HUES64 (cell line): ENCODE measurements at regions not wholly inside any gene's neighbourhood (a gene's known extent, or its start where the extent isn't known, plus 50 kb on each side); places are given as distances from the start of the nearest gene placed in this dataset.

Source experiments
- H3K27ac ChIP-seq: 2 replicates; pipeline ENCODE4 v1.7.0; 2013; ENCODE audit warnings: low read depth, low read length, inconsistent platforms
- H3K27me3 ChIP-seq: 2 replicates; pipeline ENCODE4 v1.6.1; 2013; ENCODE audit warnings: mild to moderate bottlenecking, low read length; ENCODE audit not compliant: insufficient read depth
- H3K36me3 ChIP-seq: 2 replicates; pipeline ENCODE4 v1.6.1; 2013; ENCODE audit warnings: mild to moderate bottlenecking, low read length; ENCODE audit not compliant: insufficient read depth
- H3K4me1 ChIP-seq: 2 replicates; pipeline ENCODE4 v1.6.1; 2013; ENCODE audit warnings: mild to moderate bottlenecking, low read length, moderate library complexity; ENCODE audit not compliant: insufficient read depth
- H3K4me3 ChIP-seq: 2 replicates; pipeline ENCODE4 v1.5.1; 2013; ENCODE audit warnings: mild to moderate bottlenecking, low read length, moderate library complexity
- H3K9ac ChIP-seq: 2 replicates; pipeline ENCODE4 v1.6.1; 2013; ENCODE audit warnings: mild to moderate bottlenecking, low read depth, low read length
- H3K9me3 ChIP-seq: 2 replicates; pipeline ENCODE4 v1.6.1; 2013; ENCODE audit warnings: low read depth, low read length; ENCODE audit not compliant: insufficient read depth
- WGBS: fragments of 150-250, 120-280 bp; methylation state at CpG from one replicate; pipeline ENCODE4 v1.1.7; 2013; ENCODE audit warnings: missing lambda C conversion rate; 5-methylcytosine and 5-hydroxymethylcytosine counted together

DNA sequence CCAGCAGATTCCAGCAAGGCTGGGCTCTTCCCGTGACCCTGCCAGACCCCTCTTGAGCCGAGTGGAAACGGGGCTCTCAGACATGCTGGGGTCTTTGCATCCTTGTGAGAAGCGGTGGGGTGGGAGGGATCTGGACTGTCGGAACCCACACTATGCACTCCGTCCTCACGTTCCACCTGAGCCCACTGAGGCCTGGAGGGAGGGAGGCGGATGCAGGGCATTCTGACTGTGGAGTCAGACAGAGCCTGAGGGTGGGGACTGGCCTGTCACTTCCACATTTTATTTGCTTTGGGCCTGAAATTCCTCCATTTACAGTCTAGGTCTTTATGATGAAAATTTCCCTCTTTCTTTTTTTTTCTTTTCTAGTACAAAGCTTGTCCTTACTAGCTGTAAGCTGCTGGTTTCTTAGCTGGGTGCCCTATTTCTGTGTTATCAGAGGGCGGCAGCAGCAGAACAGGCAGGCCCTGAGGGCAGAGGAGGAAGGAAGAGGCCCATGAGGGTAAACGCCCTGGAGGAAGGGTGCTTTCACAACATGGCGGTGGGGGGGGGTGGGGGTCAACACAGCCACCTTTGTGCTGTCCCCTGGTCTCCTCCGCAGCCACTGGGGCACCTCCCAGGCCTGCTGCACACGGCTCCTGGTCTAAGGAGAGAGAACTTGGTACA lies 373.5 kb upstream of the MYT1L start:
- H3K9ac ChIP-seq: no peak overlapping the region
- H3K27me3 ChIP-seq: no peaks in the 10 kb centered on the region
- H3K4me1 ChIP-seq: peaks cover 3% of the 10 kb centered on the region
- 76% methylated on average over 12 of the region's 13 CpGs for WGBS
- no peaks in the 10 kb centered on the region for H3K36me3 ChIP-seq
- no peaks in the 10 kb centered on the region for H3K9me3 ChIP-seq
- H3K27ac ChIP-seq: no peak overlapping the region
- H3K4me3 ChIP-seq: no peak overlapping the region

DNA sequence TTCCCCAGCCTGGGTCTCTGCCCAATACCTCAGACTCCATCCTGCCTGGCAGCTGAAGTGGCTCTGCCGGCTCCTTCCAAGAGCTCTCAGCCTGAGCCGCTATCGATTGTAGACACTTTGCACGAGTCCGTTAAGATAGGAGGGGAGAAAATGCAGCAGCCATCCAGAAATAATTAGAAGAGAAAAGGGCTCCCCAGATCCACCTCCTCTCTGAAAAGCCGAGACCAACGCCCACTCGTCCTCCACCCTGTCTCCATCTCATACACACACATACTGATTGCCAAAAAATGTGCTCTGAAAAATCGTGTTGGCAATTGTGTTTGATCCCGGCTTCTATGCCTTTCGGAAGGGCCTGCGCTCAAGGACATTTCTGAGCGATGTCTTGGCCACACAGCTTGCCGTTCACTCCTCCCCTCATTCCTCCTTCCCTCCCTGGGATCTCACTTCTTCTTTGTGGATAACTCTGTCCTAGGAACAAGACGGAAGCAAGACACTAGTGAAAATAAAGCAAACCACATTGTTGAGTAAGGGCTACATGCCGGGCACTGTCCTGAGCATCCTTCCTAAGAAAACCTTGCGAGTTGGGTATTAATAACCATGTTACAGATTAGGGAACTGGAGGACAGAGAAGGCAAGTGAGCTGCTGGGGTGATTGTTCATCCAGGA lies 372.8 kb upstream of the MYT1L start:
- H3K27ac ChIP-seq: no peak overlapping the region
- H3K4me3 ChIP-seq: no peak overlapping the region
- WGBS: 95% methylated on average over 17 of the region's 17 CpGs
- no peaks in the 10 kb centered on the region for H3K36me3 ChIP-seq
- H3K27me3 ChIP-seq: no peaks in the 10 kb centered on the region
- no peak overlapping the region for H3K9ac ChIP-seq
- no peaks in the 10 kb centered on the region for H3K9me3 ChIP-seq
- H3K4me1 ChIP-seq: peaks cover 10% of the 10 kb centered on the region

DNA sequence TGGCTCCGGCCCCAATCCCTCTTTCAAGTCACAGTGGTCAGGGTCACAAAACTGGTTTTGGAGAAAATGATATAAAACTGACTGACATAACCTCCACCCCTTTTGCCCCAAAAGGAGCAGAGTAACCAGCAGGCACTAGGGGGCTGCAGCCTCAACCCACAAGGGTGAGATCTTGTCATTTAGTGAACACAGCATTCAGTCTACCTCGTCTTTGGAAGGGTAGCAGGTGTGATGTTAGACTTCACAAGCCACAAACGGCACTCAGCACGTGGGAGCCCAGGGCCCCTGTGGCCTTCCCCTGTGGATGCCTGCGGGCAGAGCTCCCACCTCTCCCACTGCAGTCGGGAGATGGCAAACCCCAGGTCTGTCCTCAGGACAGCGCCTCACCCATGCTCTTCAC lies 372.1 kb upstream of the MYT1L start:
- no peak overlapping the region for H3K27ac ChIP-seq
- no peak overlapping the region for H3K9ac ChIP-seq
- H3K4me3 ChIP-seq: no peak overlapping the region
- no peaks in the 10 kb centered on the region for H3K27me3 ChIP-seq
- H3K9me3 ChIP-seq: no peaks in the 10 kb centered on the region
- H3K4me1 ChIP-seq: peaks cover 13% of the 10 kb centered on the region
- no peaks in the 10 kb centered on the region for H3K36me3 ChIP-seq
- 93% methylated on average over 7 of the region's 7 CpGs for WGBS

DNA sequence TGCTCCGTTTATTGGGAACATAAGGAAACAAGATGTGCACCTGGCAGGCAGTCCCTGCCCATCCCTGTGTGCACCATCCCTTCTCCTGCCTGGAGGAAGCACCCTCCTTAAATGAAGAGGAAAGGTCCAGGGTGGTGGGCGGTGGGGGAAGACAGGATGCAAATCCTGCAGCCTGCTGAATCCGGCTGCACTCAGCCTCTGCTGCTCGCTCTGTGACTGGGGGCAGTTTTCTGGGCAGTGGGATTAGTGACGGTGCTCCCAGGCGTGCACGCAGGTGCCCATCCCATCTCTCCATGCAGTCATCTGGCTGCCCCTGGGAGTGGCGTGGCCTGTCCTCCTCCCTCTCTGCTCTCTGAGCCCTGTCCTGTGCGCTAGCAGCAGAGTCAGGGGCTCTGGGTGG lies 371.3 kb upstream of the MYT1L start:
- WGBS: 85% methylated on average over 9 of the region's 9 CpGs
- peaks cover 13% of the 10 kb centered on the region for H3K4me1 ChIP-seq

DNA sequence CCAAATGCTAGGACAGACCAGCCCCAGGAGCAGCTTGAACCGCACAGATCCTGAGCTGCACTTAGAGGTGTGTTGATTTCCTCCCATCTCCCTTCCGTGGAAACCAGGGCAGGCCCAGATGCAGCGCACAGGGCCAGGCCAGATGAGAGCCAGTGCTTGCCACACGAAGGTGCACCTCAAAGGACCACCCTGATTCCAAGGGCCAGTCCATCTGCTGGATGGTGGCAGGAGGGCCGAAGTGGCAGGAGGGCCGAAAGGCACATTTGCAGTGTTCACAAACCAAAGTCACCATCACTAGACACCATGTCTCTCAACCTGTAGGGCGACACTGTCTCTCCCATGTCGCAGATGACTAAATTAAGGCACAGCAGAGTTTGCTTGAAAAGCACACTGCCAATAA lies 370.7 kb upstream of the MYT1L start:
- 86% methylated on average over 8 of the region's 8 CpGs for WGBS
- Histone ChIP-seq H3K36me3 (no peaks in the 10 kb centered on the region), H3K4me3 (no peak overlapping the region), H3K9ac (no peak overlapping the region), H3K4me1 (peaks cover 10% of the 10 kb centered on the region), H3K9me3 (no peaks in the 10 kb centered on the region), H3K27me3 (no peaks in the 10 kb centered on the region), H3K27ac (no peak overlapping the region)

More for the DNA sequence above, 371.3 kb upstream of the MYT1L start:
- no peaks in the 10 kb centered on the region for H3K9me3 ChIP-seq
- no peak overlapping the region for H3K27ac ChIP-seq
- H3K27me3 ChIP-seq: no peaks in the 10 kb centered on the region
- no peak overlapping the region for H3K4me3 ChIP-seq
- no peaks in the 10 kb centered on the region for H3K36me3 ChIP-seq
- no peak overlapping the region for H3K9ac ChIP-seq

DNA sequence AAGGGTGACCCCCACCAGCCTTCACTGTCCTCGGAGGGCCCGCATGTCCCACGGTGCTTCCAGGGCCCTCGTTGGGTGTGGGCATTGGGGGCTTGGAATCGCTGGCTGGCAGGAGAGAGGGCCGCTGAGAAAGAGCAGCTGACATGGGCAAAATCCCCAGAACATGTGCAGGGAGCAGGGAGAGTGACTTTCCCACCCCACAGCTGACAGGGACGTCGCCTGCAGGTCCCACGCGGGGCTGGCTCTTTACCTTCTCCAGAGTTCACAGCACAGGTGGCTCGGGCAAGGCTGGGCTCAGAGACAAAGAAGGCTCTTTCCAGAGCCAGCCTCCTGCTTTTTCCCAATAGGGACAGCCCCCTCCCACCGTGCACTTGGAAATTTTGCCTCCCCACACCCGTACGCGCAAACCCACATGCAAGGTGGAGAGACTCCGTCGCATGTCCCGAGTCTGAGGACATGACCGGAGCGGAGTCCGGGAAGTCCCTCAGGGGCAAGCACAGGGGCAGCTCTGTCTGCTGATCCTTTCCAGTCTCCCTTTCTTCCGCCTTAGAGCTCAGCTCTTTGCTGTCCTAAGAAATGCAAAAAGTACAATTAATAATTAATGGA lies 370.2 kb upstream of the MYT1L start:
- WGBS: 94% methylated on average over 22 of the region's 22 CpGs
- Histone ChIP-seq H3K27me3 (no peaks in the 10 kb centered on the region), H3K36me3 (no peaks in the 10 kb centered on the region), H3K4me1 (peaks cover 10% of the 10 kb centered on the region), H3K9ac (no peak overlapping the region), H3K9me3 (no peaks in the 10 kb centered on the region), H3K27ac (no peak overlapping the region), H3K4me3 (no peak overlapping the region)

DNA sequence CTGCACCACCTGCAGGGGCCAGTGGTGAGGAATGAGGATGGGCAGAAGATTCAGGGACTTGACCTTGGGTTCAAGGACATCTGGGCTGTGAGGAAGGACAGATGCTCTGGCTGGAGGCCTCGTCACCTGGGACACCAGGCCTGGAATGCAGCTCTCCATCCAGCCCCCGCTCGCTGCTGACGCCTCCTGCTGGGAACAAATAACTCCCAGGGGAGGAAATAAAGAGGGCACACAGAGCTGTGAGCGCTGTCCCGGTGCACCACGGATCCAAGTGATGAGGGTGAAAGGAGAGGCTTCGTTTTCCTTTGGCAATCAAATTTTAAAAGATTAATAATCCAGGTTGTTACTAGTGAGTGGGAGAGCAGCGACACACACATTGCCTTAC lies 368.0 kb upstream of the MYT1L start:
- H3K27ac ChIP-seq: no peak overlapping the region
- WGBS: 35% methylated on average over 9 of the region's 9 CpGs

DNA sequence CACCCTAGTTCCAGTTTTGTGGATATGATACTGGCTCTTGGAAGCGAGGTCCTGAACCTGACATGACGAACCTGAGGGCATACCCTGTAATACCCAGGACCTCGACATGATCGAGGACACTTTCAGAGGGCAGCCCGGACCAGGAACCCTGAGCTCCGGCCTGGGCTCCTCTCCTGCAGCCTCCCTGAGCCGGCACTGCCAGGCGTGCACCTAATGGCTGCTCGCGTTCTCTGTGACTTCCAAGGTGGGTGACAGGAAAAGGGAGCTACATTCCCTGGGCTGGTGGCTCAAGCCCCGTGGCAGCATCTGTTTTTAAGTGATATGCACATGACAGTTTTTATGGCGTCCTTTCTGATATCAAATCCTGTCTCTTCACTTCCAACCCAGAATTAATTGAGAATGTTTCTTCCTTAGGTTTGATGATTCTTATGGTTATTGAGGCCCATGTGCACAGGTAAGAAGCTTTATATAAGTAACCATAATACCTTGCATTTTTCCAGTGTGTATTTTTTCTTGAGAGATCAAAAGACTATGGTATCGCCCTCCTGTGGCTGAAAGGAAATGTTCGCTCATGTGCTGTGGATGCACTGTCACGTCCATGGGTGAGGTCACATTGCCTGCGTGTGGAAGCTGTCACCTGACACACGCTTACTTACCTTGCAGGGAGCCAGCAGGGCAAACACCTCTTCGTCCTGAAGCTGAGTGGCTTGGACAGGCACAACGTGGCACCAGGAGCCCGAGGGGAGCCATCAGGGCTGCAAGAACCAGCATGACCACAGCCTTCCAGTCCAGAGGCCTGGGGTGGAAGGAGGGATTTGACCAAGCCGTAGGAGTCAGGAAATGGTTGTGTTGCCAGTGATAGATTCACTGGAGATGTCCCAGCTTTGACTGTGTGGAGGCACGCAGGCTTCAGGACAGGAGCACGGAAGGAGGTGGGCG lies 367.4 kb upstream of the MYT1L start:
- Histone ChIP-seq H3K27ac (no peak overlapping the region), H3K27me3 (no peaks in the 10 kb centered on the region), H3K4me1 (peaks cover 14% of the 10 kb centered on the region), H3K9ac (no peak overlapping the region), H3K9me3 (no peaks in the 10 kb centered on the region), H3K4me3 (no peak overlapping the region), H3K36me3 (no peaks in the 10 kb centered on the region)
- 89% methylated on average over 23 of the region's 24 CpGs for WGBS

More for the DNA sequence above, 368.0 kb upstream of the MYT1L start:
- no peaks in the 10 kb centered on the region for H3K27me3 ChIP-seq
- no peak overlapping the region for H3K4me3 ChIP-seq
- peaks cover 14% of the 10 kb centered on the region for H3K4me1 ChIP-seq
- H3K9ac ChIP-seq: no peak overlapping the region
- H3K9me3 ChIP-seq: no peaks in the 10 kb centered on the region
- H3K36me3 ChIP-seq: no peaks in the 10 kb centered on the region

DNA sequence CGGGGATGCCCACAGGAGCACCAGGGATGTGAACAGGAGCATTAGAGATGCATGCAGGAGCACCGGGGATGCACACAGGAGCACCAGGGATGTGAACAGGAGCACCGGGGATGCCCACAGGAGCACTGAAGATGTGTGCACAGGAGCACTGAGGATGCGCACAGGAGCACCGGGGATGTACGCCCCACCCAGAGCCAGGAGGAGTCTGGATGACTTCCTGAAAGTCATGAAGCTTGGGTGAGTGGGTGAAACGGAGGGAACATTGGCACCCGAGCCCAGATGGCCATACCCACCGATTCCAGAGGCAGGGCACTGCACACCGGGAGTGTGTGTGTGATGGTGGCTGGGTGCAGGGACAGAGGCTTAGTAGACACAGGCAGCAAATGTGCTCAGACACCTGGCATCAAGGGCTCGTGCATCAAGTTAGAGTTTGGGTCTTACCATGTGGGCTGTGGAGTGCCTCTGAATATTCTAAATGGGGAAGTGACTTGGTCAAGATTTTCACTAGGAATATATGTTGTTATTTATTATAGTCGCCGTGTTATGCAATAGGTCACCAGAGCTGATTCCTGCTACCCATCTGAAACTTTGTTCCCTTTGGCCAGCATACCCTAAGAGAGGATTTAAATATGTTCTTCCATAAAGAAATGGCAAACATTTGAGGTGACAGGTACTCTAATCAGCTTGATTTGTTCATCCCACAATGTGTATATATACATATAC lies 365.8 kb upstream of the MYT1L start:
- no peak overlapping the region for H3K9ac ChIP-seq
- WGBS: 94% methylated on average over 13 of the region's 13 CpGs
- no peaks in the 10 kb centered on the region for H3K9me3 ChIP-seq
- H3K4me1 ChIP-seq: peaks cover 14% of the 10 kb centered on the region
- no peak overlapping the region for H3K27ac ChIP-seq
- H3K27me3 ChIP-seq: no peaks in the 10 kb centered on the region
- no peak overlapping the region for H3K4me3 ChIP-seq
- H3K36me3 ChIP-seq: no peaks in the 10 kb centered on the region

DNA sequence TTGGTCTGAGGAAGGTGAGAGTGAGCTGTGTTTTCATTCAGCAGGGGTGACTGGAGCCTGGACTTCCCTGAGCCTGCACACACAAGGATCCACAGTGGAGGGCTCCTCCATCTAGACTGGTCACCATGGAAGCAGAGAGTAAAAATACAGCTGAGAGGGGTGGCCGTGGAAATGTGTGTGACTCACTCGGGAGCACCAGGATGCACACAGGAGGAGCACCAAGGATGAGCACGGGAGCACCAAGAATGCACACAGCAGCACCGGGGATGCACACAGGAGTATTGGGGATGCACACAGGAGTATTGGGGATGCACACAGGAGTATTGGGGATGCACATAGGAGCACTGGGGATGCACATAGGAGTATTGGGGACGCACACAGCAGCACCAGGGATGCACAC lies 365.2 kb upstream of the MYT1L start:
- 91% methylated on average over 5 of the region's 5 CpGs for WGBS
- no peak overlapping the region for H3K4me3 ChIP-seq
- H3K36me3 ChIP-seq: no peaks in the 10 kb centered on the region
- no peaks in the 10 kb centered on the region for H3K27me3 ChIP-seq
- H3K9me3 ChIP-seq: no peaks in the 10 kb centered on the region
- peaks cover 14% of the 10 kb centered on the region for H3K4me1 ChIP-seq
- H3K9ac ChIP-seq: no peak overlapping the region
- H3K27ac ChIP-seq: no peak overlapping the region
